ENCODE measurements at regions not wholly inside any gene's neighbourhood (a gene's known extent, or its start where the extent isn't known, plus 50 kb on each side); places are given as distances from the start of the nearest gene placed in this dataset.

DNA sequence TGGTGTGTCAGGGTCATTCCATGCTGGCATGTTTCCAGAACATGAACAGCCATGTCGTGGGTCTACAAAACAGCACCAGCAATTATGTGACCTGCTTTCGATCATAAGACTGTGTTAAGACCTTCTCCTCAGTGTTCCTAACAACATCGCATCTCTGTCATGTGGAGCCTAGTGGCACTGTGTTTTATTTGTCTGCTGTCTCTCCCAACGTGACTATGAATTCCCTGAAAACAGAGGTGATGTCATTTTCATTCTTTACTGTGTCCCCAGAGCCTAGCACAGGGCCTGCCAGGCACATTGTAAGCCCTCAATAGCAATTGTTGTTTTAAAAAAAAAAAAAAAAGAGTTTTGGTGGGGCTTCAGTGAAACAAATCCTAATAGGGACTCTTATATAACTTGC, 94.2 kb upstream of the IL12A start:
- H3K4me1 ChIP-seq (ENCODE audit: control insufficient read depth, insufficient read depth, low read length): peaks cover 16% of the 10 kb centered on the region
- H3K27me3 ChIP-seq (ENCODE audit: control insufficient read depth, insufficient read depth, low read length): no peaks in the 10 kb centered on the region
- 50% methylated on average over 1 of the region's 4 CpGs for WGBS (ENCODE audit: insufficient coverage)
- H3K4me3 ChIP-seq (ENCODE audit: low read length): no peak overlapping the region
- no peaks in the 10 kb centered on the region for H3K9me3 ChIP-seq (replicated peaks; ENCODE audit: control insufficient read depth, low read depth, low read length)
- peaks cover 23% of the 10 kb centered on the region for H3K36me3 ChIP-seq (ENCODE audit: control insufficient read depth, insufficient read depth, low read length)
- no peak overlapping the region for H3K27ac ChIP-seq (ENCODE audit: low read length)
- no peak for DNase-seq

DNA sequence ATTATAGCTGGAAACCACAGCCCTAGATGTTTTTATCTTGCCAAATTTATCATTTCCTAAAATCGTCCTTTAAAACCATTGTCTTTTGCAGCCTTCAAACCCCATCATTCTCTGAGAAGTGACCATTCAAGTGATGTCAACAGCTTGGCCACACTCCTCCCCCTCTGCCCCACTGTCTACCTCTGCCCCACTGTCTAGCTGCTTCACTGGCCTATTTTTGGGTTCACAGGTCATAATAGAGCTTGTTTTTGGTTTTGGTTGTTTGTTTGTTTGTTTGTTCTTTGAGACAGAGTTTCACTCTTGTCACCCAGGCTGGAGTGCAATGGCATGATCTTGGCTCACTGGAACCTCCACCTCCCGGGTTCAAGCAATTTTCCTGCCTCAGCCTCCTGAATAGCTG, 93.2 kb upstream of the IL12A start:
- H3K27ac ChIP-seq (ENCODE audit: low read length): no peak overlapping the region
- no peaks in the 10 kb centered on the region for H3K27me3 ChIP-seq (ENCODE audit: control insufficient read depth, insufficient read depth, low read length)
- peaks cover 23% of the 10 kb centered on the region for H3K36me3 ChIP-seq (ENCODE audit: control insufficient read depth, insufficient read depth, low read length)
- H3K9me3 ChIP-seq (replicated peaks; ENCODE audit: control insufficient read depth, low read depth, low read length): no peaks in the 10 kb centered on the region
- WGBS (ENCODE audit: insufficient coverage): 100% methylated on average over 1 of the region's 2 CpGs
- peaks cover 16% of the 10 kb centered on the region for H3K4me1 ChIP-seq (ENCODE audit: control insufficient read depth, insufficient read depth, low read length)
- no peak overlapping the region for H3K4me3 ChIP-seq (ENCODE audit: low read length)
- DNase-seq: no peak

DNA sequence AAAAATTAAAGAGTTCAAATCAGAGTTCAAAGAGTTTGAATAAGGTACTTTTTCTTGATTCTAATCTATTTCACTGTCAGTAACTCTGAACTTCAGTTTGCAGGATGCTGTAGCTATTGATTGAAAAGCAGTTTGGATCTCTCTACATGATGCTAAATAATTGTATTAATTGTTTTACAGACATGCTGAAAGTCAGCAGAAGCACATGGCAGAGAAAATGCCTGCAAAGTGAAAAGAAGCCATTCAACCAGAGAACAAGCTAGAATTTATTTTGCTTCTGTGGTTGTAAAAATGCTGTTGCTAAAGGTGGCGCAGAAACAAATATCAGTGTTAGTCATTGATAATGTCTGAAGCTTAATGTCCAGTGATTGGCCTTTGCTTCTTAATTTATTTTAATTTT, 92.1 kb upstream of the IL12A start:
- H3K27ac ChIP-seq (ENCODE audit: low read length): no peak overlapping the region
- H3K9me3 ChIP-seq (replicated peaks; ENCODE audit: control insufficient read depth, low read depth, low read length): no peaks in the 10 kb centered on the region
- H3K4me3 ChIP-seq (ENCODE audit: low read length): no peak overlapping the region
- no CpG with 5 or more reads among the region's 1 CpG for WGBS (ENCODE audit: insufficient coverage)
- H3K36me3 ChIP-seq (ENCODE audit: control insufficient read depth, insufficient read depth, low read length): peaks cover 23% of the 10 kb centered on the region
- no peak for DNase-seq
- peaks cover 15% of the 10 kb centered on the region for H3K4me1 ChIP-seq (ENCODE audit: control insufficient read depth, insufficient read depth, low read length)
- H3K27me3 ChIP-seq (ENCODE audit: control insufficient read depth, insufficient read depth, low read length): no peaks in the 10 kb centered on the region

DNA sequence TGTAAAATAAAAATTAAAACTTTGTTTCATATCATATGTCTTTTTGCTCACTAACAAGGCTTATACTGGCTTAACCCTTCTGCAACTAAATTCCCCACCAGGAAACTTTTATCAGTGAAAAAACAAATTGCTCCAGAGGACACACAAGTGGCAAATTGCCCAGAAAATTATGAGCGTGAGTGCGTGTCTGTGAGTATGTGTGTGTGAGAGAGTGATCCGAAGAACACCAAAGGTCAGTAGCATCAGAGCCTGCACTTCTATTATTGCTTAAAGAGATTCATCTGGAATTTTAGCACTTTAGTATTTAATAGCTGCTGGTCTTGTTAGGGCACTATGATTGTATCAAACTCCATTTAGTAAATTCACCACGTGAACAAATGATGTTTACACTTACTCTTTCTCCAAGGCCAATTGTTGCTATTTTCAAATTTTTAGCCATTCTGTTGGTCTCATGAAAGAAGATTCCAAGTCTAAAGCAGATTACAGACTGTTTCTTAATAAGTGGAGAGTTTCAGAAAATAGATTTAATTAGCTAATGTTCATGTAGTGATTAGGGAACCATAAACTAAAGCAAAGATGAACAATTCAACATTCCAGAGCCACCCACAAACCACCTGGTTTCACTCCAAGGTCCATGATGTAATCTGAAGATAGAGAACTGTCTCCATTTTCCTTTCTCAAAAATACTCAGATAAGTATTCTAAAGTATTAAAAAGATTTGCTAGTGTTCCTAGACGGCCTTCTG, 91.1 kb upstream of the IL12A start:
- no peak overlapping the region for H3K27ac ChIP-seq (ENCODE audit: low read length)
- H3K9me3 ChIP-seq (replicated peaks; ENCODE audit: control insufficient read depth, low read depth, low read length): no peaks in the 10 kb centered on the region
- peaks cover 16% of the 10 kb centered on the region for H3K36me3 ChIP-seq (ENCODE audit: control insufficient read depth, insufficient read depth, low read length)
- H3K4me3 ChIP-seq (ENCODE audit: low read length): no peak overlapping the region
- peaks cover 9% of the 10 kb centered on the region for H3K4me1 ChIP-seq (ENCODE audit: control insufficient read depth, insufficient read depth, low read length)
- no CpG with 5 or more reads among the region's 5 CpGs for WGBS (ENCODE audit: insufficient coverage)
- no peaks in the 10 kb centered on the region for H3K27me3 ChIP-seq (ENCODE audit: control insufficient read depth, insufficient read depth, low read length)
- peak; percentile 43 for DNase-seq

DNA sequence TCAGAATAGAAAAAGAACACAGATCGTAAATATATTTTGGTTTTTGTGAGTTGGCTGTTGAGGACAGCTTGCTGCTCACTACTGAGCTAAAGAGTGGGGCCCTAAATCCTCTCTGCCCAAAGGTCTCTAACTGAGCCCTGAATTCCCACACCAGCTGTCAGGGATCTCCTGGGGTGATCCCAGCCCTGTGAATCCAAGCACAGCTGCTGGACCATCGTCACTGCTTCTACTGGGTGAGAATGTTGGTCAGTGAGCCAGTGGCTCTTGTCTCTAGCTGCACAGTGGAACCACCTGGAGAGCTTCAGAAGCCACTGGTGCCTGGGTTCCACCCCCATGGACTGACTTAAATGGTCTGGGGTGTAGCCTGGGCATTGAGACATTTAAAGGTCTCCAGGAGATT, 90.5 kb upstream of the IL12A start:
- H3K27me3 ChIP-seq (ENCODE audit: control insufficient read depth, insufficient read depth, low read length): no peaks in the 10 kb centered on the region
- WGBS (ENCODE audit: insufficient coverage): 20% methylated on average over 1 of the region's 2 CpGs
- DNase-seq: peak; percentile 63
- H3K9me3 ChIP-seq (replicated peaks; ENCODE audit: control insufficient read depth, low read depth, low read length): no peaks in the 10 kb centered on the region
- H3K4me1 ChIP-seq (ENCODE audit: control insufficient read depth, insufficient read depth, low read length): peaks cover 8% of the 10 kb centered on the region
- H3K27ac ChIP-seq (ENCODE audit: low read length): peak overlapping the region; percentile 5
- peaks cover 15% of the 10 kb centered on the region for H3K36me3 ChIP-seq (ENCODE audit: control insufficient read depth, insufficient read depth, low read length)
- H3K4me3 ChIP-seq (ENCODE audit: low read length): no peak overlapping the region

DNA sequence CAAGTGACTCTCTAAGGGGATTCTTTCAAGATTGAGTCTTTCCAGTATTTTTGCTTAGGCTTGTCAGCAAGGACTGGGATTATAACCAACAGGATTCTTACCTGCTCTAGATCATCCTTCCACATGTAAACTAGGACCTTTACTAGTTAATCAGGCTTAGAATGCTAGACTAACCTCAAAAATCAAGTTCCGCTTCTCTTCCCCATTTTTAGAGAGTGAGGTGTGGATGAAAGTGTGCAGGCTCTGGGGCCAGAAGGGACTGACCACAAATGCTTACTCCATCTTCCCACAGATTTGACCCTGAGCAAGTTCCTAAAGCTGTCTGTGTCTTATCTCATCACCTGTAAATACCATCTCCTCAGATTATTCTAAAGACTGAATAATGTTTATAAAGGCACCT, 89.5 kb upstream of the IL12A start:
- Histone ChIP-seq H3K27me3 (ENCODE audit: control insufficient read depth, insufficient read depth, low read length) (no peaks in the 10 kb centered on the region), H3K4me3 (ENCODE audit: low read length) (no peak overlapping the region), H3K4me1 (ENCODE audit: control insufficient read depth, insufficient read depth, low read length) (peaks cover 8% of the 10 kb centered on the region), H3K36me3 (ENCODE audit: control insufficient read depth, insufficient read depth, low read length) (peaks cover 8% of the 10 kb centered on the region), H3K9me3 (replicated peaks; ENCODE audit: control insufficient read depth, low read depth, low read length) (no peaks in the 10 kb centered on the region), H3K27ac (ENCODE audit: low read length) (no peak overlapping the region)
- WGBS (ENCODE audit: insufficient coverage): no CpG with 5 or more reads among the region's 1 CpG
- DNase-seq: no peak

DNA sequence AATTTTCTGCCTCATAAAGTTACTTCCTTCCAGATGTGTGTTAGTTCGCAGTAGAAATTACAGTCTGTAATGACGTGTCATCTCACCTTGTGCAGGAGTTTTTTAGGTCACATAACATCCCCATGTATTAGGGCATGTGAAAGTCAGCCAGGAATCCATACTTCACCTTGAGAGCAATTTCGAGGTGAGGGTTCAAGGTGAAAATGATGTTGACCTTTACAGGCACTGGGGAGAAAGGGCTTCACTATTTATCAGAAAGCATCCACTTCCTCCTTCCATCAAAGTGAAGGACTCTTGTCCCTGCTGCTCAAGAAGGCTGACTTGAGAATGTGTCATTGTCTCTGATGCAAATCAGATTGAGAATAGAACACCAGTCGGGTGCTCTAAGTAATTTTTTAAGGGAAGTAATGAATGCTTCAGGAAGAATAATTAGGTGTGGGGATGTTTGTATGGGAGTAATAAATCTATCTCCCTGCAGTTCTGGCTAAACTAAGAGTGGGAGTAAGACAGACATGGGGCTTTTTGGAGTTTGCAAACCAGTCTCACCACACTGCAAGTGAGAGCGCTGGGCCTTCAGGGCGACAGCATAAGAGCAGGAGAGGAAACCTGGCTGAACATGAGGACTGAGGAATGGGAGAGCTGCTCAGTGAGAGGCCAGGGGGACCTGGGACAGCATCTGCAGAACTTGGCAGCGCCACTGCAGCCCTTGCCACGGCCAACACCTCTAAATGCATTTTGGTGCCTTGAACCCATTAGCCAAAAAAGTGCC, 85.9 kb upstream of the IL12A start:
- WGBS (ENCODE audit: insufficient coverage): 46% methylated on average over 4 of the region's 8 CpGs
- no peak for DNase-seq
- no peaks in the 10 kb centered on the region for H3K36me3 ChIP-seq (ENCODE audit: control insufficient read depth, insufficient read depth, low read length)
- H3K4me3 ChIP-seq (ENCODE audit: low read length): no peak overlapping the region
- no peaks in the 10 kb centered on the region for H3K27me3 ChIP-seq (ENCODE audit: control insufficient read depth, insufficient read depth, low read length)
- H3K9me3 ChIP-seq (replicated peaks; ENCODE audit: control insufficient read depth, low read depth, low read length): no peaks in the 10 kb centered on the region
- H3K27ac ChIP-seq (ENCODE audit: low read length): no peak overlapping the region
- H3K4me1 ChIP-seq (ENCODE audit: control insufficient read depth, insufficient read depth, low read length): peaks cover 6% of the 10 kb centered on the region

DNA sequence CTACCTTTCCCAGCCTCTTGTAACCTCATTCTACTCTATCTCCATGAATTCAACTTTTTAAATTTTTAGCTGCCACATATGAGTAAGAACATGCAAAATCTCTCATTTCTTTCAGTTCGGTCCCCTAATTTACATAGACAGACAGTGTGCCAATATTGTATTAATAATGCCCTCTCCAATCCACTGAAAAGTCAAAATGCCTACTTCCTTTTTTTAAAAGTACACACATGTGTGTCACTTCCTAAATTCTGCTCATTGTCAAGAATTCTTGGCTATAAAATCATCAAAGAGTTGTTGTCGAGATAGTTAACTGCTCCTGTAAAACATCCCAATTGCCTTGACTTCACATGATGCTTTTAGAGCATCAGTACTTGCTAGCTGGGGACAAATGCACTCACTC, 84.2 kb upstream of the IL12A start:
- no peak for DNase-seq
- Histone ChIP-seq H3K4me3 (ENCODE audit: low read length) (no peak overlapping the region), H3K27me3 (ENCODE audit: control insufficient read depth, insufficient read depth, low read length) (no peaks in the 10 kb centered on the region), H3K4me1 (ENCODE audit: control insufficient read depth, insufficient read depth, low read length) (no peaks in the 10 kb centered on the region), H3K36me3 (ENCODE audit: control insufficient read depth, insufficient read depth, low read length) (no peaks in the 10 kb centered on the region), H3K9me3 (replicated peaks; ENCODE audit: control insufficient read depth, low read depth, low read length) (no peaks in the 10 kb centered on the region), H3K27ac (ENCODE audit: low read length) (no peak overlapping the region)
- 42% methylated on average over 2 of the region's 2 CpGs for WGBS (ENCODE audit: insufficient coverage)

DNA sequence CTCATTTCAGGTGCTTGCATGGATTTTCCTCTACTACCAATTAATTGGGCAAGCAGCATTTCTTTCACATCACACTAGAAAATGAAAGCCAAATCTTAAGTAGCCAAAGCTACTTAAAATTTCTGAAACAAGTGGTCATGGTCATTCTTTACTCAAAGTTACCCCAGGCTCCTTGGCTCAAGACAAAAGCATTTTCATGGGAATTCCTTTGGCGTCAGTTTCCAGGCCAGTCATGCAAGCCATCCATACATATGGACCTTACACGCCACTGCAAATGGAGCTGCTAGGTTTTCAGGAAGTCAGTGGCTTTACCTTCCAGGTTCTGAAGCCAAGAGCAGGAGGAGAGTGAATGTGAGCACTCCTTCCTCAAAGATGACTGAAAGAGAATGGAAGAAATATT, 83.7 kb upstream of the IL12A start:
- Histone ChIP-seq H3K4me1 (ENCODE audit: control insufficient read depth, insufficient read depth, low read length) (no peaks in the 10 kb centered on the region), H3K4me3 (ENCODE audit: low read length) (no peak overlapping the region), H3K9me3 (replicated peaks; ENCODE audit: control insufficient read depth, low read depth, low read length) (no peaks in the 10 kb centered on the region), H3K27me3 (ENCODE audit: control insufficient read depth, insufficient read depth, low read length) (no peaks in the 10 kb centered on the region), H3K27ac (ENCODE audit: low read length) (no peak overlapping the region), H3K36me3 (ENCODE audit: control insufficient read depth, insufficient read depth, low read length) (no peaks in the 10 kb centered on the region)
- DNase-seq: no peak
- WGBS (ENCODE audit: insufficient coverage): 57% methylated on average over 1 of the region's 2 CpGs

DNA sequence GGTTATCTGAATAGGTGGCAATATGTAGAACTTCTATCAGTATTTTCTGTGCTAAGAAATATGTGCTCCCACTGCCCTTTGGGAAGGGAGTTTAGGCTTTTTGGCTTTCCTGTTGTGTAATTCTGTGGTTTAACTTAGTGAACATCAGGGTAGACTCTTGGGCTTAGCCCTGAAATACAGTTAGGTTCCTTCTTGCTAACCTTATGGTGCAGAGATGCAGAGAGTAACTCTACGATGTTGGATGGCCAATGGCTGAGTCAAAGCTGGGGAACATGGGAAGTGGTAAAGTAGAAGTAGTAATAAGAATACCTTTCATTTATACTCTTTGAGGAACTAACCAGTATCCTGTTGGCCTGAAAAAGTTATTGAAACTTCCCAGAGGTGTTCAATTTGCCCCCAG, 80.8 kb upstream of the IL12A start:
- WGBS (ENCODE audit: insufficient coverage): 100% methylated on average over 1 of the region's 1 CpG
- Histone ChIP-seq H3K27ac (ENCODE audit: low read length) (no peak overlapping the region), H3K4me1 (ENCODE audit: control insufficient read depth, insufficient read depth, low read length) (no peaks in the 10 kb centered on the region), H3K9me3 (replicated peaks; ENCODE audit: control insufficient read depth, low read depth, low read length) (no peaks in the 10 kb centered on the region), H3K27me3 (ENCODE audit: control insufficient read depth, insufficient read depth, low read length) (no peaks in the 10 kb centered on the region), H3K36me3 (ENCODE audit: control insufficient read depth, insufficient read depth, low read length) (no peaks in the 10 kb centered on the region), H3K4me3 (ENCODE audit: low read length) (no peak overlapping the region)
- DNase-seq: no peak

Data from muscle of leg (tissue), 3 donors.